ENCODE measurements at regions not wholly inside any gene's neighbourhood (a gene's known extent, or its start where the extent isn't known, plus 50 kb on each side); places are given as distances from the start of the nearest gene placed in this dataset.

- Histone ChIP-seq H3K4me1 (ENCODE audit: insufficient read depth, low read length) (peaks cover 15% of the 10 kb centered on the region; the same call in 1 of the 2 replicates), H3K9me3 (ENCODE audit: insufficient read depth, low read depth, low read length) (no peaks in the 10 kb centered on the region), H3K36me3 (ENCODE audit: insufficient read depth, low read depth, low read length) (no peaks in the 10 kb centered on the region), H3K27ac (ENCODE audit: low read length) (no peak overlapping the region), H3K27me3 (ENCODE audit: insufficient read depth, low read length) (no peaks in the 10 kb centered on the region), H3K4me3 (ENCODE audit: low read length) (peak overlapping the region; percentile 14; the same call in 1 of the 2 replicates), H3K9ac (ENCODE audit: low read depth, low read length) (peak overlapping the region; percentile 17; the same call in 1 of the 2 replicates)
Observed at GRCh38 chr4:185955826-185956543, 113.0 kb upstream of the TLR3 start.

- Histone ChIP-seq H3K27me3 (ENCODE audit: insufficient read depth, low read length) (no peaks in the 10 kb centered on the region), H3K4me1 (ENCODE audit: insufficient read depth, low read length) (peaks cover 15% of the 10 kb centered on the region; the same call in 1 of the 2 replicates), H3K9ac (ENCODE audit: low read depth, low read length) (no peak overlapping the region), H3K36me3 (ENCODE audit: insufficient read depth, low read depth, low read length) (no peaks in the 10 kb centered on the region), H3K4me3 (ENCODE audit: low read length) (no peak overlapping the region), H3K27ac (ENCODE audit: low read length) (no peak overlapping the region), H3K9me3 (ENCODE audit: insufficient read depth, low read depth, low read length) (no peaks in the 10 kb centered on the region)
Observed at GRCh38 chr4:185956544-185956940, 112.4 kb upstream of the TLR3 start.

GRCh38 chr4:185958094-185958747 is 110.7 kb upstream of the TLR3 start:
- H3K4me1 ChIP-seq (ENCODE audit: insufficient read depth, low read length) = peaks cover 15% of the 10 kb centered on the region; the same call in 1 of the 2 replicates
- no peak overlapping the region for H3K9ac ChIP-seq (ENCODE audit: low read depth, low read length)
- H3K4me3 ChIP-seq (ENCODE audit: low read length) = no peak overlapping the region
- H3K27me3 ChIP-seq (ENCODE audit: insufficient read depth, low read length) = no peaks in the 10 kb centered on the region
- no peaks in the 10 kb centered on the region for H3K9me3 ChIP-seq (ENCODE audit: insufficient read depth, low read depth, low read length)
- H3K27ac ChIP-seq (ENCODE audit: low read length) = no peak overlapping the region
- H3K36me3 ChIP-seq (ENCODE audit: insufficient read depth, low read depth, low read length) = no peaks in the 10 kb centered on the region

GRCh38 chr4:185965426-185966384 is 103.3 kb upstream of the TLR3 start:
- H3K9ac ChIP-seq (ENCODE audit: low read depth, low read length) = no peak overlapping the region
- no peak overlapping the region for H3K27ac ChIP-seq (ENCODE audit: low read length)
- no peaks in the 10 kb centered on the region for H3K27me3 ChIP-seq (ENCODE audit: insufficient read depth, low read length)
- no peaks in the 10 kb centered on the region for H3K36me3 ChIP-seq (ENCODE audit: insufficient read depth, low read depth, low read length)
- peaks cover 2% of the 10 kb centered on the region for H3K4me1 ChIP-seq (ENCODE audit: insufficient read depth, low read length)
- no peak overlapping the region for H3K4me3 ChIP-seq (ENCODE audit: low read length)
- H3K9me3 ChIP-seq (ENCODE audit: insufficient read depth, low read depth, low read length) = no peaks in the 10 kb centered on the region

GRCh38 chr4:185966549-185966948 is 102.4 kb upstream of the TLR3 start:
- Histone ChIP-seq H3K27me3 (ENCODE audit: insufficient read depth, low read length) (no peaks in the 10 kb centered on the region), H3K4me3 (ENCODE audit: low read length) (no peak overlapping the region), H3K4me1 (ENCODE audit: insufficient read depth, low read length) (peaks cover 2% of the 10 kb centered on the region), H3K27ac (ENCODE audit: low read length) (no peak overlapping the region), H3K9ac (ENCODE audit: low read depth, low read length) (no peak overlapping the region), H3K36me3 (ENCODE audit: insufficient read depth, low read depth, low read length) (no peaks in the 10 kb centered on the region), H3K9me3 (ENCODE audit: insufficient read depth, low read depth, low read length) (no peaks in the 10 kb centered on the region)

GRCh38 chr4:185966997-185967775 is 101.8 kb upstream of the TLR3 start:
- no peak overlapping the region for H3K27ac ChIP-seq (ENCODE audit: low read length)
- H3K9ac ChIP-seq (ENCODE audit: low read depth, low read length) = no peak overlapping the region
- H3K36me3 ChIP-seq (ENCODE audit: insufficient read depth, low read depth, low read length) = no peaks in the 10 kb centered on the region
- no peaks in the 10 kb centered on the region for H3K9me3 ChIP-seq (ENCODE audit: insufficient read depth, low read depth, low read length)
- peaks cover 2% of the 10 kb centered on the region for H3K4me1 ChIP-seq (ENCODE audit: insufficient read depth, low read length)
- H3K4me3 ChIP-seq (ENCODE audit: low read length) = no peak overlapping the region
- no peaks in the 10 kb centered on the region for H3K27me3 ChIP-seq (ENCODE audit: insufficient read depth, low read length)

- Histone ChIP-seq H3K4me3 (ENCODE audit: low read length) (no peak overlapping the region), H3K9ac (ENCODE audit: low read depth, low read length) (no peak overlapping the region), H3K36me3 (ENCODE audit: insufficient read depth, low read depth, low read length) (no peaks in the 10 kb centered on the region), H3K4me1 (ENCODE audit: insufficient read depth, low read length) (no peaks in the 10 kb centered on the region; the same call in none of the 2 replicates), H3K27me3 (ENCODE audit: insufficient read depth, low read length) (no peaks in the 10 kb centered on the region), H3K9me3 (ENCODE audit: insufficient read depth, low read depth, low read length) (no peaks in the 10 kb centered on the region), H3K27ac (ENCODE audit: low read length) (no peak overlapping the region)
Observed at GRCh38 chr4:185969657-185970056, 99.3 kb upstream of the TLR3 start.

- no peak overlapping the region for H3K4me3 ChIP-seq (ENCODE audit: low read length)
- no peak overlapping the region for H3K27ac ChIP-seq (ENCODE audit: low read length)
- H3K9ac ChIP-seq (ENCODE audit: low read depth, low read length) = no peak overlapping the region
- no peaks in the 10 kb centered on the region for H3K4me1 ChIP-seq (ENCODE audit: insufficient read depth, low read length)
- H3K27me3 ChIP-seq (ENCODE audit: insufficient read depth, low read length) = no peaks in the 10 kb centered on the region
- H3K36me3 ChIP-seq (ENCODE audit: insufficient read depth, low read depth, low read length) = no peaks in the 10 kb centered on the region
- no peaks in the 10 kb centered on the region for H3K9me3 ChIP-seq (ENCODE audit: insufficient read depth, low read depth, low read length)
Observed at GRCh38 chr4:185987961-185988627, 80.9 kb upstream of the TLR3 start.

GRCh38 chr4:185991770-185992169 is 77.2 kb upstream of the TLR3 start:
- H3K9ac ChIP-seq (ENCODE audit: low read depth, low read length) = no peak overlapping the region
- no peak overlapping the region for H3K4me3 ChIP-seq (ENCODE audit: low read length)
- H3K36me3 ChIP-seq (ENCODE audit: insufficient read depth, low read depth, low read length) = no peaks in the 10 kb centered on the region
- peaks cover 12% of the 10 kb centered on the region; the same call in 1 of the 2 replicates for H3K9me3 ChIP-seq (ENCODE audit: insufficient read depth, low read depth, low read length)
- H3K4me1 ChIP-seq (ENCODE audit: insufficient read depth, low read length) = no peaks in the 10 kb centered on the region
- H3K27ac ChIP-seq (ENCODE audit: low read length) = no peak overlapping the region
- H3K27me3 ChIP-seq (ENCODE audit: insufficient read depth, low read length) = no peaks in the 10 kb centered on the region

GRCh38 chr4:185992585-185992984 is 76.4 kb upstream of the TLR3 start:
- no peaks in the 10 kb centered on the region for H3K4me1 ChIP-seq (ENCODE audit: insufficient read depth, low read length)
- no peak overlapping the region for H3K27ac ChIP-seq (ENCODE audit: low read length)
- H3K9me3 ChIP-seq (ENCODE audit: insufficient read depth, low read depth, low read length) = peaks cover 12% of the 10 kb centered on the region; the same call in 1 of the 2 replicates
- H3K4me3 ChIP-seq (ENCODE audit: low read length) = no peak overlapping the region
- H3K36me3 ChIP-seq (ENCODE audit: insufficient read depth, low read depth, low read length) = no peaks in the 10 kb centered on the region
- H3K9ac ChIP-seq (ENCODE audit: low read depth, low read length) = no peak overlapping the region
- H3K27me3 ChIP-seq (ENCODE audit: insufficient read depth, low read length) = no peaks in the 10 kb centered on the region

All from iPS-20b (cell line).